H7 (cell line): ENCODE measurements at regions not wholly inside any gene's neighbourhood (a gene's known extent, or its start where the extent isn't known, plus 50 kb on each side); places are given as distances from the start of the nearest gene placed in this dataset.

Experiments used
- DNase-seq: peaks from one replicate; pipeline ENCODE4 v3.0.0; 2012
- H3K27me3 ChIP-seq: 2 replicates; pipeline ENCODE4 v1.6.0; 2011; ENCODE audit warnings: mild to moderate bottlenecking, low read length; ENCODE audit not compliant: control insufficient read depth, insufficient read depth
- H3K36me3 ChIP-seq: replicated peaks from 2 replicates; pipeline ENCODE4 v1.5.1; 2011; ENCODE audit warnings: low read length; ENCODE audit not compliant: control insufficient read depth, insufficient read depth
- H3K4me3 ChIP-seq: 2 replicates; pipeline ENCODE4 v1.5.1; 2011; ENCODE audit warnings: low read depth, mild to moderate bottlenecking, control low read depth, low read length, moderate library complexity; ENCODE audit not compliant: insufficient read depth

DNA sequence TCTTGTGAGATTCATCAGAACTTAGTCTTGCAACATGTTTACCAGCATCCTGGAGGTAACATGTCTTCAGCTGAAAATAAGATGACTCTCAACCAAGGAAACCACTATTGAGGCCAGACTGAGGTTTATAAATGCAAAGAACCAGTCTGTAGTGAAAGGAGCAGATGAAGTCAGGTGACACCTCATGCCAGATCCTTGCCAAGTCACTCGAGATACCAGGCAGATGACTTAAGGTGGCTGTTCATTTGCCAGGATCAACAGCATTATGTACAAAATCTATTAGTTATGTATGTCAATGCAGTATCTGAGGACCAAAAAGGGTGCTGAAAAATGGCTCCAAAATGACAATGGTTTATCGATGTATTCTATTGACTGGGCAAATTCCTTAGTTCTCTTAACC is 100.0 kb upstream of the SOX6 start:
- no peak for DNase-seq
- Histone ChIP-seq H3K36me3 (no peaks in the 10 kb centered on the region), H3K27me3 (no peaks in the 10 kb centered on the region), H3K4me3 (no peak overlapping the region)

DNA sequence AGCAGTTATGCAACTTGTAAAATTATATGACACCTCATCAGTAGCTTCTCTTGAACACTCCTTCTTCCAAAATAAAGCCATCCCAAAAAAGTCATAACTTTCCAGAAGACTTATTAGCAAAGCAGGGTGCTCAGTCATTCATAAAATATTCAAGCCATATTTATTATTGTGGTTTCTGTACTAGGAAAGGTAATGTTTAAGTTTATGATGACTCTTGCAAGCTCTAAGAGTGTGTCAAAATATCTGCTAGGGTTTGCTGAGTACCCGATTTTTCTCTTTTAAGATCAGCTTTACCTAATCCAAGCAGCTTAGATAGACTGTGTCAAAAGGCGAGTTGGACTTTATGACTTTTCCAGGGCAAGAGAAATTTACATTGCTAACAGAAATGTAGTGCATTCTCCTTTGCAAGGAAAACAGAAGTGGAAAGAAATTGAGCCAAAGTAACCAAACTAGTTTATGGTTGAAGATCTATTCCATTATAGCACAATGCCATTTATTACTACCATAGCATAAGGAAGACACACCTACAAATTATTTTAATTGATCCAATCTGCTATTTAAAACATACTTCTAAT is 98.0 kb upstream of the SOX6 start:
- no peak for DNase-seq
- no peaks in the 10 kb centered on the region for H3K27me3 ChIP-seq
- no peaks in the 10 kb centered on the region for H3K36me3 ChIP-seq
- H3K4me3 ChIP-seq: no peak overlapping the region

GRCh38 chr11:16448123-16448717 is 91.9 kb upstream of the SOX6 start:
- H3K36me3 ChIP-seq: no peaks in the 10 kb centered on the region
- H3K27me3 ChIP-seq: no peaks in the 10 kb centered on the region; the same call in 1 of the 2 replicates
- DNase-seq: no peak
- H3K4me3 ChIP-seq: no peak overlapping the region

DNA sequence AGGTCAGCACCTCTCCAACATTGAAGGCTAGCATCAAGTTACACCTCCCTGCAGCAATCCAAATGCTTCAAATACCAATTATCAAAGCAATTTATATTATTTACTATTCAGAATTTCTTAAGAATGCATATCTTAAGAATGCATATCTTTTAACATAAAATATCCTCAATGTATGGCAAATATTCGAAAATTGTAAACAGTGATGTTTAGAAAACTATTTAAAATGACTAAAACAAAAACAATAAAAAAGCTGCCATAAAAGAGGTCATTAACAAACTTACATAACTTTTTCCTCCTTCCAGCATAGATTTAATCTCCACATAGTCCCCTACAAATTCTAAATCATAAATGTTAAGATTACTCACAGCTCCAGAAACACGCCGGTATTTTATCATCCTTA is 85.1 kb upstream of the SOX6 start:
- no peaks in the 10 kb centered on the region for H3K27me3 ChIP-seq

DNA sequence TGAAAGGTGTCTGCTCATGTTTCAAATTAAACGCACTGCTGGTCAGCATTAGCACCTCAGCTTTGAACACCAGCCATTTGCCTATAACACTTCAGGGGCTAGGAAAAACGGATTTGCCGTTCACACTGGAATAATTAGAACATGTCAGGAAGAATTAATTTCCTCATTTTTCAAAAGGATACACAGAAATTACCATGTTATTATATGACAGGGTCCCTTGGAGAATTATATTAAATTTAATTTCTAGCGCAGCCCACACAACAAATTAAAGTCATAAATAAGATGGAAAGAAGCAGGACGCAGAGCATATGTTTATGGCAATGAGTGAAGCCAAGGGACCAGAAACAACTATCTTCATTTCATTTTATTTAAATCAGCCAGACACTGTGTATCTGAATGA is 83.8 kb upstream of the SOX6 start:
- H3K36me3 ChIP-seq: no peaks in the 10 kb centered on the region
- no peak for DNase-seq
- H3K4me3 ChIP-seq: no peak overlapping the region
- H3K27me3 ChIP-seq: no peaks in the 10 kb centered on the region

More for the DNA sequence above, 85.1 kb upstream of the SOX6 start:
- Histone ChIP-seq H3K36me3 (no peaks in the 10 kb centered on the region), H3K4me3 (no peak overlapping the region)
- no peak for DNase-seq

GRCh38 chr11:16434036-16434435 is 77.7 kb upstream of the SOX6 start:
- no peak overlapping the region for H3K4me3 ChIP-seq
- H3K36me3 ChIP-seq: no peaks in the 10 kb centered on the region
- H3K27me3 ChIP-seq: no peaks in the 10 kb centered on the region
- no peak for DNase-seq

- H3K27me3 ChIP-seq: no peaks in the 10 kb centered on the region
- DNase-seq: no peak
These were observed 74.3 kb upstream of the SOX6 start for GRCh38 chr11:16430674-16431073.

GRCh38 chr11:16421826-16422225 is 65.5 kb upstream of the SOX6 start:
- no peak overlapping the region for H3K4me3 ChIP-seq
- DNase-seq: no peak
- H3K27me3 ChIP-seq: no peaks in the 10 kb centered on the region; the same call in 1 of the 2 replicates
- H3K36me3 ChIP-seq: no peaks in the 10 kb centered on the region

More at GRCh38 chr11:16430674-16431073, 74.3 kb upstream of the SOX6 start:
- no peaks in the 10 kb centered on the region for H3K36me3 ChIP-seq
- H3K4me3 ChIP-seq: no peak overlapping the region

- H3K27me3 ChIP-seq: no peaks in the 10 kb centered on the region; the same call in 1 of the 2 replicates
- H3K36me3 ChIP-seq: no peaks in the 10 kb centered on the region
- H3K4me3 ChIP-seq: no peak overlapping the region
- DNase-seq: no peak
These were observed 62.2 kb upstream of the SOX6 start for GRCh38 chr11:16418428-16419097.

DNA sequence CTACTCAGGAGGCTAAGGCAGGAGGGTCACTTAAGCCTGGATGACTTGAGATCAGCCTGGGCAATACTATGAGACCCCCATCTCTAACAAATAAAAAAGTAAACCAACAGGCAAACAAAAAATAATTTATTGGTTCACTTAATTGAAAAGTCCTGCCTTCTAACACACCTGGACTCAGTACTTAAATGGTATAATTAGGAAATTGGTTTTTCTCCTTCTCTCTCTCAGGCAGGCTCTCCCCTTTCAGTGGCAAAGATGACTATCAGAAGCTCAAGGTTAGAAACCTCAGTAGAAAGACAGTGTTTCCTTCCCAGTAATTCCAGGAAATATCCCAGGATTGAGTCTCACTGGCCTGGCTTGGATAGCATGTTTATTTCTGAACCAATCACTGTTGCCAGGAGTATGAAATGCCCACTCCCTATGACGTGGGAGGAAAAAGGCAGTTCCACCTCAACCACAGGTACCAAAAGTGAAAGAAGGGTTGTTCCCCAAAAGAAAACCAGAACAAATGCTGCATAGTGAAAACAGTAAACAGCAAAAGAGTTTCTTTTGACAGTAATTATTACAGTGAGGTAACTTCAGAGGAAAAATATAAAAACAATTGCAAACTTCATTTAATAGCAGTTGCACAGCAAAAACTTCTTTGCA is 56.3 kb upstream of the SOX6 start:
- Histone ChIP-seq H3K36me3 (no peaks in the 10 kb centered on the region), H3K27me3 (peaks cover 6% of the 10 kb centered on the region), H3K4me3 (no peak overlapping the region)
- no peak for DNase-seq

- H3K36me3 ChIP-seq: no peaks in the 10 kb centered on the region
- DNase-seq: no peak
- no peak overlapping the region for H3K4me3 ChIP-seq
- H3K27me3 ChIP-seq: peaks cover 24% of the 10 kb centered on the region
These were observed 54.1 kb upstream of the SOX6 start for GRCh38 chr11:16410479-16410878.

GRCh38 chr11:16408619-16409018 is 52.3 kb upstream of the SOX6 start:
- no peaks in the 10 kb centered on the region for H3K36me3 ChIP-seq
- no peak for DNase-seq
- no peak overlapping the region for H3K4me3 ChIP-seq
- H3K27me3 ChIP-seq: peaks cover 42% of the 10 kb centered on the region

GRCh38 chr11:16406226-16406625 is 49.9 kb upstream of the SOX6 start:
- H3K27me3 ChIP-seq: peaks cover 58% of the 10 kb centered on the region
- no peak for DNase-seq

More at GRCh38 chr11:16406226-16406625, 49.9 kb upstream of the SOX6 start:
- Histone ChIP-seq H3K36me3 (no peaks in the 10 kb centered on the region), H3K4me3 (no peak overlapping the region)
